Daoy (cell line): ENCODE measurements at regions not wholly inside any gene's neighbourhood (a gene's known extent, or its start where the extent isn't known, plus 50 kb on each side); places are given as distances from the start of the nearest gene placed in this dataset.
A peak's percentile ranks its signal among the peaks of the same experiment; 100 is the strongest.

ENCODE experiments used
- DNase-seq: peaks from one replicate; pipeline ENCODE4 v3.0.0-alpha.2; 2015; ENCODE audit warnings: low read depth

DNA sequence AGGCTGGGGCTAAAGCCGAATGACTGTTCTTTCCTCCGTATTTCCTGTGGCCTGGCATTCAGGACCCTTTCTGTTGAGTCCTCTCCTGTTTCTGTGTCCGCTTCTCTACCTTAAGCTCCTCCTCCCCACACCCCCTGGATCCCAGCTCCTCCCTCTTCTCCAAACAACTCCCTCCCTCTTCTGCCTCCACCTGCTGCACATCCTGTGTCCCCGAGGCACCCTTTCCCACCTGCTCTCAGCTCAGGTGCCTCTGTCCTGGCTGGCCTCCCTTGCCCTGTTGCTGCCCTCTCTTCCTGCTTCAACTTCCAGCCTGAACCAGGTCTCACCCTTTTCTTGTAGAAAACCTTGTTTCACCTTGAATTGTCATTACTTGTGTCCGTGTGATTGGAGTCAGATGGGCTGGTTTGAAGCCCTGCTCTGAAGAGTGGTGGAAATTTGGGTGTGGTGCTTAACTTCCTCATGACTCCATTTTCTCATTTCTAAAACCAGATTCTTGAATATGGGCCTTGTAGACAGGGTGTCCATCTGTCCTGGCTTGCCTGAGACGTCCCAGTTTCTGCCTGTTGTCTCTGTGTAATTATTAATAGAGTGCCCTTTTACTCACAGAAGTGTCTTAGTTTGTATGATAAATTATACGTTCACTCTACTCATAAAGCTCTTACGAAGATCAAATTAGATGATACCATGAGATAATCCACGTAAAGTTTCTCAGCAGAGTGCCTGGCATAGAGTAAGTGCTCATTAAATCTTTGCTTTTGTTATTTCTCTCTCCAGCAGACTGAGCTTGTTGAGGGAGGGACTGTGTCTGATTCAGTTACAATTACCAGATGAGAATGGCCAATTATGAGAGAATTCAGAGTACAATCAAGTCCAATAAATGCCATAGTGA lies 58.9 kb upstream of the TRABD2B start:
- DNase-seq, result no peak

DNA sequence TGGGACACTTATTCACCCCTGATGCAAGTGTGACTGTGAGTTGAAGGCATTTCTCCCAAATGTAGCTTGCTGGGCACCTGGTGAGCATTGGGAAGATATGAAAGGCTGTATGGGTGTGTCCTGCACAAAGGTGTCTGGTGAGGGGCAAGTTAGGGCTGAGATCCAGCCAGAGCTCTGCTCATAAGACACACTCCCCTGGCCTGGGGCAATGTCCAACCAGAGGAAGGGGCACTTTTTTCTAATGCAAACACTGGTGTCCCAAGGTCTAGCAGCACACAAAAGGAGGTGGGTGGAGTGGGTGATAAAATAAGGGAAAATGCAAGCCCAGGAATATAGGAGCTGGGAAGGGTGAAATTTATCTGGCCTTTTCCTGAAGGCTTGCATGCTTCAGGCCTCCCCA lies 57.0 kb upstream of the TRABD2B start:
- no peak for DNase-seq

DNA sequence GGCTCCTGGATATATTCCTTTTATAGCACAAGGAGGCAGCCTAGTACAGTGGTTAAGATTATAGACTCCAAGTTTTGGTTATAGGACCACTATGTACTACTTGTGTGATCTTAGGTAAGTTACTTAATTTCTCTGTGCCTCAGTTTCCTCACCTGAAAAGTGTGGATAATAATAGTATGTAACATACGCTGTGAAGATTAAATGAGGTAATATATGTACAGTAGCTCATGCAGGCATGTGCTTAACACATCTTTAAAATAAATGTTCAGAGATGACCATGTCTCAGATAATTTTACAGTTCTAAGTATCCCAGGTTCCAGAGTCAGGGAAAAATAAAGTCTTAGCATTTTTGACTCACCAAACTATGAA lies 55.7 kb upstream of the TRABD2B start:
- DNase-seq, result no peak

DNA sequence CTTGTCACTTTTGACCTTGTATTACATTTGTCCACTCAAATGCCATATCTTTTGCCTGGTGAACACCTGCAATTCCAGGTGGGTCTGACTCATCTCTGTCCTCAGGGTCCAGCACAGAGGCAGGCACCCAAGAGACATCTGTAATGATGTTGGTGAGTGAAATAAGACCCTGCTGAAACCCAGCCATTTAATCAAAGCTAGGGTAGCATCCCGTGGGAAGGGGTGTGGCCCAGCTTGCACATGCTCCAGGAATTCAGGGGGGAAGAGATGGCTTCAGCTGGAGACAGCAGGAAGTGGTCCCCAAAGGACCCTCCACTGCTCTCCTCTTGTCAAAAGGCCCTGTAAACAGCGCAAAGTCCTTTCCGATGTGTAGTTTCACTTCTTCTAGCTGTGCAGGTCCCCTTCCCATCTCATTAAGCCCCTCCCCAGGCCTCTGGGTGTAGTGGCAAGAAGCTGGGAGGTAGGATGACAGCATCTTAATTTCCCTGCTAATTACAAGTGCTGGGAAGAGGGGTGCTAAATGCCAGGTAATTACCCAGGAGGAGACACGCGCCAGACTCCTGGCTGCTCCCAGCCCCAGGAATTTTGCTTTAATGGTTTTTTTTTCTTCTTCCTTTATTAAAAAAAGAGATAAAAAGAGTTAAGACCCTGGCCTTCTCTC lies 54.4 kb upstream of the TRABD2B start:
- peak; percentile 47 for DNase-seq

DNA sequence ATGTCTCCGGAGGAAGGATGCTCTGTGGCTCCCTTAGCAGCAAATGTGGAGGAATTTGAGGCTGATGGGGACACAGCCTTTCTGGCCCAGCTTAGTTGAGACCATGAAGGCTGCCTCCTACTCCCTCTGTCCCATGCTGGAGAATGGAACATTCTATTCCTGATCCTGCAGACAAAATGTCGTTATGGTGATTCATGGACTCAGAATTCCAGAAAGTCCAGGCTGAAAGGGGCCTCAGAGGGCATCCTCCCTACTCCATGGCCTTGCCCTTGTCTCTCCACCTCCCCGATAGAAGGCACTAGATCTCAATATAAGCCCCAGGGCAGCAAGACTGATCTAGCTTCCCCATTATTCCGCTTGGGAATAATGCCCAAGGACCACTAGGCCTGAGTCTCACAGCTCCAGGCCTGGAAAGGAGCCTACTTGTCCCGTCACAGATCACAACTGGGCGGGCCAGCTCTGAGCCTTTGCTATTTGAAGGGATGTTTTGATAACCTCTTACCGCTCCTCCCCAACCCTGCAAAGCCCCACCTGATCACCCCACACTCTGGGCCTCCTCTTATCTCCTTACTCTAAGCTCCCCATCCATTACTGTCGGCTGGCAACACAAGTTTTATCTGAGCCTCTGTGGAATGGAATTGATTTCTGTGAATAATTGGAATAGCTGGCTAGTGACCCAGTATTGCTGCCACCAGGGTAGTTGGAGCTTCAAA lies 52.8 kb upstream of the TRABD2B start:
- no peak for DNase-seq

DNA sequence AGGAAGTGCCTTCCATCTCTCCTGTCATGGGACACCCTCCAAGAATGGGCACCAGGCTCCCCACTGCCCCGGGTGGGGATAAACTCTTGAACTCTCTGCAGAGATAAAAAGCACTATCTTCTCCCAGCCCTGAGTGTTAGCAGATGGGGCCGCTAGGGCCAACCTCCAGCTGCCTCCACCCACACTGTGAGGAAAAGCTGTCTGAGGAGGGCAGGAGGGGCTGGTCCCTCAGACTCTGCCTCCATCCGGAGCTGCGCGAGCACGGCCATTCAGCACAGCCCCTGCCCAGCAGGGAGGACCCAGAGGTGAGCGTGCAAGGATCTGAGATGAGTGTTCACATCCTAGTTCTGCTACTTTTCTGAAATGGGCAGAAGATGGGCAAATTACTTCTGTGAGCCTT lies 51.8 kb upstream of the TRABD2B start:
- no peak for DNase-seq

DNA sequence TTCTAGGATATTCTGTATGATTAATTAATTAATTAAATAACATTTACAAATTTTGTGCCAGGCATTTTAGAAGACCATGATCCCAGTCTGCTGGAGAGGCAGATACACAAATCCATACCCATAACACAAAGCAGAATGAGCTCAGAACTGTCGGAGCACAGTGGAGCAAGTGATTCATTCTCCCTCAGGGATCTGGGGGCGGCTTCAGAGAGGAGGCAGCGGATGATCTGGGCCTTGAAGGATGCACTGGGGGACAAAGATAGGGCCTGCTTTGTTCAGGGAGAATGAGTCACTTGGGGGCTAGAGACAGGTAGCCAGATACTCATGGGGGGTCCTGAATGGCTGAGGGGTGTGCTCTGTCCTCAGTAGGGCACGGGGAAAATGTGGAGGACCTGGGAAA lies 50.9 kb upstream of the TRABD2B start:
- DNase-seq, result peak; percentile 74

DNA sequence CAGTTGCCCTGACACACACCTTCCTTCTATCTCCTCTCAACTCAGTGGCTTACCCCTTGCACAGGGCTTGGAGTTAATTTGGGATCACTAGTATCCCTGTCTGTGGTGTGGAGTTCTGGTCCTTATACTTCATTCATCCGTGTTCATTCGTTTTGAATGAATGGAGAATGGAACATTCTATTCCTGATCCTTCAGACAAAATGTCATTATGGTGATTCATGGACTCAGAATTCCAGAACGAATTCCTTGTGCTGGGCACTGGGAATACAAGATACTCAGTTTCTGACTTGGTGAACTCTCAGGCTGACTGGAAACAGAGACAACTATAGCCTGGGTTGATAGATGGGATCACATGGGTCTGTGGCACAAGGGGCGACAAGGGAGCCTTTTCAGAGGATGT lies 49.9 kb upstream of the TRABD2B start:
- no peak for DNase-seq
